IPS DF 4.7 (cell line): ENCODE measurements at regions not wholly inside any gene's neighbourhood (a gene's known extent, or its start where the extent isn't known, plus 50 kb on each side); places are given as distances from the start of the nearest gene placed in this dataset.

Experiments
- DNase-seq: peaks from one replicate; pipeline ENCODE4 v3.0.0-alpha.2; 2013; ENCODE audit warnings: low spot score; ENCODE audit errors: extremely low read depth

GRCh38 chr2:129894616-129895015, 84.8 kb upstream of the RAB6C start:
- no peak for DNase-seq

DNA sequence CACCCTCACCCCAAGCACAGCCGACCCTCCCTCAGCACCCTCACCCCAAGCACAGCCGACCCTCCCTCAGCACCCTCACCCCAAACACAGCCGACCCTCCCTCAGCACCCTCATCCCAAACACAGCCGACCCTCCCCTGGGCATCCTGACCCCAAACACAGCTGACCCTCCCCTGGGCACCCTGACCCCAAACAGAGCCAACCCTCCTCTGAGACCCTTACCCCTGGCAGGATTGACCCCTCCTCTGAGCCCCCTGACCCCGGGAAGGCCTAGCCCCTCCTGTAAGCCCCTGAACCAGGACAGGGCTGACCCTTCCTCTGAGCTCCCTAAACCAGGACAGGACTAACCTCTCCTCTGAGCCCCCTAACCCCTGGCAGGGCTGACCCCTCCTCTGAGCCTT, 84.4 kb upstream of the RAB6C start:
- DNase-seq, result no peak

DNA sequence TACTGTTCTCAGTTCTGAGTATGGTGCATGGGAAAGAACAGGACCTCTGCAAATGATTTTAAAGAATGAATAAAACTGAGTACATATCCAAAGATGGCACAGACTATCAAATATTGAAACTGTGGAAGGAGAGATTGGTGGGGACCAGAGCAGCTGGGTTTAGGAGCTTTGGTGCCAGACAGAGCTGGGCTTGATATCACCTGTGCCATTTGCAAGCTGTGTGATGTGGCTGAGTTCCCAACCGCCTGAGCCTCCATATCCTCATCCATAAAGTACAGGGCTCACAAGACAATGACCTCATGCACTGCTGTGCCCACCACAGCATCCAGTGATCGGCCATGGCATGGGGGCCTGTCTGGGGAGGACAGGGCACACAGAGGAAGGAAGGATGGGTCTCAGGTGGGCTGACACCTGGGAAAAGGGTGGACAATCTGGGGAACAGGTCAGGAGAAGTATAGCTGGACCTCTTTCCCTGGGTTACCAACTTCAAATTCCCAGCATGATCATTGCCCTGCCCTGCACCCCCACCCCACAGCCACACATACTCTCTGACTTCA, 83.9 kb upstream of the RAB6C start:
- DNase-seq, result no peak

- no peak for DNase-seq
These were observed 83.0 kb upstream of the RAB6C start for GRCh38 chr2:129896226-129897100.

GRCh38 chr2:129901754-129902415, 77.6 kb upstream of the RAB6C start:
- DNase-seq, result no peak

- DNase-seq, result no peak
These were observed 76.5 kb upstream of the RAB6C start for GRCh38 chr2:129902731-129903585.

- no peak for DNase-seq
These were observed 75.7 kb upstream of the RAB6C start for GRCh38 chr2:129903586-129904425.

DNA sequence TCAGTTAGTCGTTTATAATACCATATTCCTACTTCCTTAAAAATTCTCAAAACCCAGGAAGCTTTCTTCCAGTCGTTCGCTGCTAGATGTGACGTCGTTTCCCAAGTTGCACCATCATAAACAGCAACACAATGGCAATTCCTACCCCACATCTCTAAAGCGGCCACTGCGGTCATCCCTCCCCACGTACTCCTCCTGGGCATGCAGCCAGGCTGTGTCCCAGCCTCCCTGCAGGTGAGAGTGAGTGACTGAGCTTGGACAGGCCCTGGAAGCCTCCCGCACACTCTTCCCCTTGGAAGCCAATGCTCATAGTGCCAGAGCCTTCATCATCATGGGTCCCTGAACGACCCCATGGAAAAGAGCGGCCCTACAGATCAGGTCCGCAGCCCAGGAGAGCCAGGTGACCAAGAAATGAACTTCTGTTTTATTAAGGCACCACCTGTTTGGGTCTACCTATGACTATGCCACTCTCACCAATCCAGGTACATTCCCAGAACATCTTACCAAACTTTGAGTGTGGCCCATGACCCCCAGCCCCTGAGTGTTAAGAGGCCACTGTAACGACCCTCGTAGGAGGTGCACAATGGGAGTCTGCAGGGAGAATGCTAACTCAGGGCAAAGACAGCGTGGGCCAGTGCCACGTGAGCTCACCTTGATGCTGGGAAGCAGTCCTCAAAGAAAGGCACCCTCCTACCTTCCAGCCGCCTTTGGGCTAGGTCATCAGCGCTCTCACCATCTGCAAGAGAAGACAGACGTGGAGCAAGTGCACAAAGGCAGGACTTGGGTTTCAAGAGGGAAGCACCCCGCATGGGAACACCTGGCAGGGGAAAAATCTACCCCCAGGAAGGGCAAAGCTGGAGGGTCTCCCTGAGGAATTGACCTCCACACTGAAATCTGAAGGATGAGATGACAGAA, 74.7 kb upstream of the RAB6C start:
- no peak for DNase-seq

GRCh38 chr2:129905664-129906081, 73.8 kb upstream of the RAB6C start:
- DNase-seq, result no peak

DNA sequence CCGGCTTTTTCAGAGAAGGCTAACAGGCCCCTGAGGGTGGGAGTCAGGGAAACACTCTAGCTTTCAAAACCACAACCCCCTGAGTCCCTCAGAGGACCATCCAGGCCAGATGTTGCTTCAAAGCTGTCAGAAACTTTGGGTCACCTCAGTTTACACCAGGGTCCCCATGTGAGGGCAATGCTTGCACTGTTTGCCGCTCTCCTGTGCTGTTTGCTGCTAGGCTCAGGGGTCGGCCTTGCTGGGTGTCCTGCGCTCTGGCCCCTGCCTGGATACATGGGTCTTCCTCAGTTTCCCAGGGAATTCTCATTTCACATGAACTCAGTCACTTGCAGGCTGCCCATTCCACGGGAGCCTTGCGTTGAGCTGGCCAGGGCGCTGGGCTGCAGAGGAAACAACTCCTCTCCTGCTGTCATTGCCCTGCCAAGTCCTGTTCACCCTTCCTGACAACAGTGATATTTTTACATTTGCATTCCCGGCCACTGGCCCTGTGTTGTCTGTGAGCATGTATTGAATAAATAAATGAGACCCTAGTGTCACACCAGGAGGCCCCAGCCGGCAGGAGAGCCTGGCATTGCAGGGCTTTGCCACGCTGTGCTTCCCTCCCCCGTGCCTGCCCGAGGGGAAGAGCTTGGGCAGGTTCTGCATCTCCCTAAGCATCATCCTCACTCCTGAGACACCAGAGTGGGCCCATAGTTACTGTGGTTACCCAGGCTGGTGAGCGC, 73.2 kb upstream of the RAB6C start:
- DNase-seq, result no peak

DNA sequence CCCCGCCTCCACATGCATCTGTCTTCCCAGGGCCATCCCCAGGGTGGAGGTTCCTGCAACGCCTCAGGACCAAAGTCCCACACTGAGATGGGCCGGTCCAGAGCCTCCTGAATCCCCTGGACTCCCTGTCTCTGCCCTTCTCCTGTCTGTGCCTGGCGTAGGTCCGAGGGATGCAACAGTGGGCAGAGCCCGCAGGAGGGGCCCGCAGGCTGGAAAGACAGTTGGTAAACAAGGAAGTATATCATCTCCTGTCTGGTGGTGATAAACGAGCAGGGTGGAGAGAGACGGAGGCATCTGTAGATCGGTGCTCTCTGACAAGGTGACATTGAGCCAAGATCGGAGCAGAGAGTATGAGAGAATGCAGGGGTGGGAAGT, 72.6 kb upstream of the RAB6C start:
- DNase-seq, result no peak

DNA sequence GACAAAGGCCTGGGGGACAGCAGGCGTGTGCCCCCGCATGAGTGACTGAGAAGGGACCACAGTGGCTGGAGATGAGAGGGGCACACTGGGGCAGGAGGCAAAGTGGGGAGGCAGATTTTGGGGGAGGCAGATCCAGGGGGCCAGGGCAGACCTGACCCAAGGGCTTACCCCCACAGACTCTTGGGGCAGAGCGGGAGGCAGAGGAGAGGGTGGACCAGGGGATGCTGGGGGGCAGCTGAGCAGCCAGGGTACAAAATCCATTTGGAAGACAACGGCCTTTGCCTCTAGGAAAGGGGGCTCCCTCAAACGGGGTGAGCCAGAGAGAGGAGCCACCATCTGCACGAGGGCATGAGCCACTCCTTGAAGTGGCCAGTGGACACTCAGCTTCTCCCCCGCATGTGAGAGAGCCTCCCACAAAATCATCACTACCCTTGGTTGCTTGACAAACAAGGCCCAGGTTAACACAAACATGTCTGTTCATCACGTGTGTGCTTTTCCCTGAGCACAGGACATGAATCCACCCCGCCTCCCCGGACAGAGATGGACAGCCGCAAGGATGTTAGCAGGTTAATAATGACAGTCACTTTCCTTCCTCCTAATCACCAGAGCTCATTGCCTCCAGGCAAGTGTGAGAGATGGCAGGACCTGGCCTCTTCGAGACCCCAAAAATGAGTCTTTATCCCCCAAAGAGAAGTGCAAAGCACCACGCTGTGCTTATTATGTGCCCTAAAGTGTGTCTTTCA, 72.0 kb upstream of the RAB6C start:
- no peak for DNase-seq

GRCh38 chr2:129908721-129909373, 70.6 kb upstream of the RAB6C start:
- DNase-seq, result no peak

- DNase-seq, result no peak
These were observed 69.6 kb upstream of the RAB6C start for GRCh38 chr2:129909651-129910418.

DNA sequence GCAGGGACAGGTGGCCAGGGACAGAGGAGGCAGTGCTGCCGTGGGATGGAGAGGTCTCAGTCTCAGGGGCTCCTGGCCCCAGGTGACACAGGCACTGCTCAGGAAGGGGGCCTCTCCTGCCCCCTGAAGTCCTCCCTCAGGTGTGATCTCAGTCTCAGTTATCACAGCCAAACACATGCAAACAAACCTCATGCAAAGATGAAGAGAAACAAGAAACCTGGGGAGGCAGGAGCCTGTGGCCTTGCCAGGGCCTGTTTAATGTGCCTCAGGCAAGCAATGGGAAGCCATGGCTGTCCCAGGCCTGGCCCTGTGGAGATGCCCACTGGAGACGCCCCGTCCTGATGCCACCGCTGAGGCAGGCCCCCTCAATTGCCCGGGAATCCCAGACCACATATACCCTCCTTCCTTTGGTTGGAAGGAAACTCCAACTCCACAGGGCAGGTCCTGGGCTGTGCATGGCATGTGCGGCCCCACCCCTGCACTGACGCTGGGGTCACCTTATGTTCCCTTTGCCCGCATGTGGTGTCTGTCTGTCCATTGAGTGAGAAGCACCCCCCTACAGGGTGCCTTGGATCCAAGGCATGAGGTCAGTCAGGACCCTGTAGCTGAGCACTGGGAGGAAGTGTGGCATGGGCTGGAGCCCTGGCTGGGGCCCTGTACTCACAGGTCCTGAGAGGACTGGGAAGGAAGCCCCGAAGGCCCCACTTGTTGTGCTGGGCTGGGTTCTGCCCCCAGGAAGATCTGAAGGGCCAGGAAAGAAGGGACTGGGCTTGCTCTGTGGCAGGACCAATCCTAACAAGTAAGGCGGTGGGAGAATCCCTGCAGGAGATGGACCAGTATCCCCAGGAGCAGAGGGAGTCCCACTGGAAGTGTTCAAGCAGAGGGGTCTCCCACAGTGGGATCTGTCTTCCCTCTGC, 68.8 kb upstream of the RAB6C start:
- no peak for DNase-seq
